GM19395 (cell line): ENCODE measurements at regions not wholly inside any gene's neighbourhood (a gene's known extent, or its start where the extent isn't known, plus 50 kb on each side); places are given as distances from the start of the nearest gene placed in this dataset.
A peak's percentile ranks its signal among the peaks of the same experiment; 100 is the strongest.

Experiments
- ATAC-seq: cut with Tn5 transposase; IDR thresholded peaks from one replicate; pipeline ENCODE4 v1.9.1; 2021; ENCODE audit warnings: mild to moderate bottlenecking, moderate library complexity; ENCODE audit not compliant: unreplicated experiment

GRCh38 chr11:30089921-30090320 lies 73.1 kb upstream of the KCNA4 start:
- ATAC-seq, result no peak

GRCh38 chr11:30091246-30091645 lies 74.4 kb upstream of the KCNA4 start:
- peak; percentile 23 for ATAC-seq

GRCh38 chr11:30091737-30092136 lies 74.9 kb upstream of the KCNA4 start:
- ATAC-seq, result peak; percentile 65

- ATAC-seq, result no peak
Measured at GRCh38 chr11:30092518-30092917, 75.7 kb upstream of the KCNA4 start.

- no peak for ATAC-seq
Measured at GRCh38 chr11:30100495-30100894, 83.7 kb upstream of the KCNA4 start.

GRCh38 chr11:30106222-30107181 lies 89.7 kb upstream of the KCNA4 start:
- ATAC-seq, result no peak

- ATAC-seq, result no peak
Measured at GRCh38 chr11:30107899-30108298, 91.1 kb upstream of the KCNA4 start.

GRCh38 chr11:30109774-30110173 lies 92.9 kb upstream of the KCNA4 start:
- ATAC-seq, result no peak

- ATAC-seq, result no peak
Measured at GRCh38 chr11:30110691-30111090, 93.9 kb upstream of the KCNA4 start.

GRCh38 chr11:30111786-30112185 lies 95.0 kb upstream of the KCNA4 start:
- ATAC-seq, result no peak

- no peak for ATAC-seq
Measured at GRCh38 chr11:30113326-30113898, 96.6 kb upstream of the KCNA4 start.

GRCh38 chr11:30116512-30116911 lies 99.7 kb upstream of the KCNA4 start:
- ATAC-seq, result no peak

GRCh38 chr11:30120045-30120589 lies 103.3 kb upstream of the KCNA4 start:
- ATAC-seq, result no peak

- no peak for ATAC-seq
Measured at GRCh38 chr11:30125456-30125855, 105.4 kb upstream of the FSHB start.

GRCh38 chr11:30128269-30128932 lies 102.4 kb upstream of the FSHB start:
- no peak for ATAC-seq

GRCh38 chr11:30131535-30131934 lies 99.3 kb upstream of the FSHB start:
- peak; percentile 86 for ATAC-seq

GRCh38 chr11:30133281-30133680 lies 97.5 kb upstream of the FSHB start:
- no peak for ATAC-seq

GRCh38 chr11:30143098-30143705 lies 87.6 kb upstream of the FSHB start:
- peak; percentile 85 for ATAC-seq

- ATAC-seq, result no peak
Measured at GRCh38 chr11:30147293-30147692, 83.5 kb upstream of the FSHB start.

- no peak for ATAC-seq
Measured at GRCh38 chr11:30149998-30150397, 80.8 kb upstream of the FSHB start.

- no peak for ATAC-seq
Measured at GRCh38 chr11:30150425-30150824, 80.4 kb upstream of the FSHB start.
